ENCODE measurements at regions not wholly inside any gene's neighbourhood (a gene's known extent, or its start where the extent isn't known, plus 50 kb on each side); places are given as distances from the start of the nearest gene placed in this dataset.

- Histone ChIP-seq H3K36me3 (ENCODE audit: low read depth, low read length) (peaks cover 3% of the 10 kb centered on the region; the same call in 1 of the 2 replicates), H3K4me1 (ENCODE audit: insufficient read depth, low read length) (no peaks in the 10 kb centered on the region), H3K27ac (ENCODE audit: low read length) (no peak overlapping the region), H3K4me3 (ENCODE audit: low read length) (no peak overlapping the region), H3K27me3 (ENCODE audit: low read length) (no peaks in the 10 kb centered on the region), H3K9me3 (ENCODE audit: low read length) (peaks cover 18% of the 10 kb centered on the region; the same call in 1 of the 2 replicates), H3K4me2 (ENCODE audit: low read length) (no peak overlapping the region), H3F3A (ENCODE audit: low read length, unreplicated experiment) (no peaks in the 10 kb centered on the region), H2AFZ (ENCODE audit: low read length) (no peak overlapping the region), H3K9me2 (replicated peaks; ENCODE audit: low read length) (no peaks in the 10 kb centered on the region), H3K79me2 (ENCODE audit: low read length) (no peaks in the 10 kb centered on the region), H4K20me1 (ENCODE audit: low read length) (no peaks in the 10 kb centered on the region), H3K9ac (ENCODE audit: low read length) (no peak overlapping the region)
- ChIA-PET CTCF (no interaction called here), POLR2A (ENCODE audit: unreplicated experiment) (no interaction called here)
- TF ChIP-seq EZH2 (IDR thresholded peaks at IDR 0.05; ENCODE audit: low read length, unreplicated experiment) = no peak
- no peak for TF ChIP-seq CTCF (conservative IDR thresholded peaks at IDR 0.05; ENCODE audit: low read depth, low read length)
- no peak for TF ChIP-seq EZH2phosphoT487 (IDR thresholded peaks at IDR 0.05; ENCODE audit: borderline replicate concordance, low read length)
- ATAC-seq (no peak), DNase-seq (no peak)
- BruUV-seq (replicated peaks) = no TSS peak
- intact Hi-C loops (cut with micrococcal nuclease) = no loop called here
Observed at GRCh38 chr2:150900913-150901312, 360.8 kb downstream of the RBM43 start.

- peaks cover 2% of the 10 kb centered on the region; the same call in 1 of the 2 replicates for H3K36me3 ChIP-seq (ENCODE audit: low read depth, low read length)
- no peaks in the 10 kb centered on the region for H3F3A ChIP-seq (ENCODE audit: low read length, unreplicated experiment)
- intact Hi-C loops (cut with micrococcal nuclease) = no loop called here
- no TSS peak for BruUV-seq (replicated peaks)
- no peak overlapping the region for H2AFZ ChIP-seq (ENCODE audit: low read length)
- POLR2A ChIA-PET (ENCODE audit: unreplicated experiment) = interaction anchor here (0.6 kb wide), 1 partner anchor 346 kb away, joined by 3 read pairs; no protein-coding TSS in a partner anchor
- no peaks in the 10 kb centered on the region for H3K4me1 ChIP-seq (ENCODE audit: insufficient read depth, low read length)
- no peak for TF ChIP-seq CTCF (conservative IDR thresholded peaks at IDR 0.05; ENCODE audit: low read depth, low read length)
- TF ChIP-seq EZH2phosphoT487 (IDR thresholded peaks at IDR 0.05; ENCODE audit: borderline replicate concordance, low read length) = no peak
- no peak for TF ChIP-seq EZH2 (IDR thresholded peaks at IDR 0.05; ENCODE audit: low read length, unreplicated experiment)
- H4K20me1 ChIP-seq (ENCODE audit: low read length) = no peaks in the 10 kb centered on the region
- H3K4me3 ChIP-seq (ENCODE audit: low read length) = no peak overlapping the region
- no peak overlapping the region for H3K9ac ChIP-seq (ENCODE audit: low read length)
- DNase-seq (no peak), ATAC-seq (no peak)
- no peak overlapping the region for H3K27ac ChIP-seq (ENCODE audit: low read length)
- H3K27me3 ChIP-seq (ENCODE audit: low read length) = no peaks in the 10 kb centered on the region
- CTCF ChIA-PET = no interaction called here
- H3K79me2 ChIP-seq (ENCODE audit: low read length) = no peaks in the 10 kb centered on the region
- H3K9me3 ChIP-seq (ENCODE audit: low read length) = peaks cover 11% of the 10 kb centered on the region; the same call in 1 of the 2 replicates
- H3K4me2 ChIP-seq (ENCODE audit: low read length) = no peak overlapping the region
- no peaks in the 10 kb centered on the region for H3K9me2 ChIP-seq (replicated peaks; ENCODE audit: low read length)
Observed at GRCh38 chr2:150895968-150896367, 365.7 kb downstream of the RBM43 start.

GRCh38 chr2:150889141-150889540 is 372.5 kb downstream of the RBM43 start:
- Histone ChIP-seq H3K27me3 (ENCODE audit: low read length) (no peaks in the 10 kb centered on the region), H3F3A (ENCODE audit: low read length, unreplicated experiment) (no peaks in the 10 kb centered on the region), H3K79me2 (ENCODE audit: low read length) (no peaks in the 10 kb centered on the region), H2AFZ (ENCODE audit: low read length) (no peak overlapping the region), H3K4me2 (ENCODE audit: low read length) (no peak overlapping the region), H3K4me3 (ENCODE audit: low read length) (no peak overlapping the region), H3K4me1 (ENCODE audit: insufficient read depth, low read length) (no peaks in the 10 kb centered on the region), H3K27ac (ENCODE audit: low read length) (no peak overlapping the region), H3K36me3 (ENCODE audit: low read depth, low read length) (no peaks in the 10 kb centered on the region), H3K9ac (ENCODE audit: low read length) (no peak overlapping the region), H3K9me3 (ENCODE audit: low read length) (no peaks in the 10 kb centered on the region), H4K20me1 (ENCODE audit: low read length) (no peaks in the 10 kb centered on the region), H3K9me2 (replicated peaks; ENCODE audit: low read length) (no peaks in the 10 kb centered on the region)
- DNase-seq (no peak), ATAC-seq (no peak)
- intact Hi-C loops (cut with micrococcal nuclease) = no loop called here
- ChIA-PET CTCF (no interaction called here), POLR2A (ENCODE audit: unreplicated experiment) (no interaction called here)
- no peak for TF ChIP-seq EZH2phosphoT487 (IDR thresholded peaks at IDR 0.05; ENCODE audit: borderline replicate concordance, low read length)
- TF ChIP-seq CTCF (conservative IDR thresholded peaks at IDR 0.05; ENCODE audit: low read depth, low read length) = no peak
- no peak for TF ChIP-seq EZH2 (IDR thresholded peaks at IDR 0.05; ENCODE audit: low read length, unreplicated experiment)
- no TSS peak for BruUV-seq (replicated peaks)

Measured in PC-3 (cell line).